ENCODE measurements at regions not wholly inside any gene's neighbourhood (a gene's known extent, or its start where the extent isn't known, plus 50 kb on each side); places are given as distances from the start of the nearest gene placed in this dataset.

DNA sequence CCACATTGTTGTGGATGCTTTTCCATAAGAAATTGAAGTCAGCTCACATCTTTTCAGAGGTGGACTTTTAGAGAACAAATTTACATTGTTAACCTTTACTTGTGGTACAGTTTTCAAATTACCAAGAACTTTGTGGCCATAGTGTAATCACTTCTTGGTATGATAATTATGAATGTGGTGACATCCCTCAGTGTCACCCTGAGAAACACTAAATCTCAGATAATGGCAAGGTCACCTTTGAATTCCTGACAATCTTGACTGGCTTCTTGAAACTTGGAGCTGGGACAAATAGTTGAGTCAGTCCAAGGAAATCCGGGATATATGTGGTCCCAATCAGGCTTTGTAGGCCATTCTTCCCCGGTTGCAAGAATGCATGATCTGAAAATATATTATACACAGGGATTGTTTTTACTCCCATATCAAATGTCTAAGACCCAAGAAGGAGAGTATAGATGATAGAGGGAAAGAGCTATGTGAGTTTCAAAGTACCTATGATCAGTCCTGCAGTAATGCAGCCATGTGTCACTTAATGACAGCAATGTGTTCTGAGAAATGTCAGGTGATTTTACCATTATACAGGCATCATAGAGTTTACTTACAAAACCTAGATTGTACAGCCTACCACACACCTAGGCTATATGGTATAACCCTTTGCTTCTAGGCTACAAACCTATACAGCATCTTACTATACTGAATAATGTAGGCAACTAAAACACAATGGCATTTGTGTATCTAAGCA, 120.8 kb upstream of the MTHFD1L start:
- no peak for TF ChIP-seq CTCF (IDR thresholded peaks at IDR 0.05; ENCODE audit: borderline replicate concordance, extremely low read depth, low read length, poor library complexity, severe bottlenecking)
- no peak for TF ChIP-seq EZH2 (IDR thresholded peaks at IDR 0.05; ENCODE audit: borderline replicate concordance, low read depth, low read length, severe bottlenecking)

Data from DND-41 (cell line).